AG04450 (cell line): ENCODE measurements at regions not wholly inside any gene's neighbourhood (a gene's known extent, or its start where the extent isn't known, plus 50 kb on each side); places are given as distances from the start of the nearest gene placed in this dataset.

Experiments
- CTCF ChIA-PET: fragments of 300-600, 350-600 bp; formaldehyde crosslinking; extraction: SDS; loops from one replicate; lab custom pipeline; 2022; ENCODE audit warnings: antibody characterized with exemption, inconsistent platforms; lab: Charles Lee
- POLR2A ChIA-PET: fragments of 350-600 bp; formaldehyde crosslinking; extraction: SDS; loops from one replicate; lab custom pipeline; 2021; ENCODE audit warnings: antibody characterized with exemption, inconsistent platforms; lab: Yijun Ruan, JAX
- DNase-seq: peaks from one replicate; pipeline ENCODE4 v3.0.0-alpha.2; 2011; ENCODE audit warnings: low read depth, low spot score
- H3K27ac ChIP-seq: one replicate; pipeline ENCODE4 v1.5.1; 2012; ENCODE audit warnings: low read depth, low read length, control low read depth
- H3K27me3 ChIP-seq: one replicate; pipeline ENCODE4 v1.6.0; 2012; ENCODE audit warnings: low read length; ENCODE audit not compliant: control insufficient read depth, insufficient read depth
- H3K4me3 ChIP-seq: 2 replicates; pipeline ENCODE4 v1.5.1; 2011; ENCODE audit warnings: mild to moderate bottlenecking, low read depth, low read length, control low read depth
- H3K9me3 ChIP-seq: 2 replicates; pipeline ENCODE4 v1.5.1; 2012; ENCODE audit warnings: low read length; ENCODE audit not compliant: control insufficient read depth, insufficient read depth
- TF ChIP-seq, protein P1 (sequence below): IDR thresholded peaks from 2 replicates; pipeline ENCODE4 v1.5.1; 2011; ENCODE audit warnings: low read depth, low read length, control low read depth, inconsistent platforms

DNA sequence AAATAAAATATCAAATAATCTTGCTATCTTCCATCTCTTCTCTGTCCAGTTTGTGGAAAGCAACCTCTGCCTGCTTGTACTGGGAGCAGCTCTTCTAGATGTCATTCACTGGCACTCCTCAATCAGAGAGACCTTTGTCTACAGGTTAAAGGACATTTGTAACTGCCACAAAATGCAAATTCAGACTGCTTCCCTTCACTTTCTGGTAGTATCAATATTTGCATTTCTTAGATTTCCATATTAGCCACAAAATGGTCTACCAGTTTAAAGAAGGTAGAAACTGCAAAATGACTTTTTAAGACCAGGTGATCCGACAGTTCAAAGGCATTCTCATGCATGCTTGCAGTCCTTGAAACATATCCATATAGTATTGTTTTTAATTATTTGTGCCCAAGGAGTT is 51.7 kb upstream of the RCN1 start:
- H3K9me3 ChIP-seq: no peaks in the 10 kb centered on the region
- CTCF ChIA-PET: interaction anchor here (3.7 kb wide), 1 partner anchor 14 kb away, joined by 17 read pairs; no protein-coding TSS in a partner anchor

GRCh38 chr11:32034680-32035079 is 56.2 kb upstream of the RCN1 start:
- Histone ChIP-seq H3K4me3 (no peak overlapping the region), H3K9me3 (no peaks in the 10 kb centered on the region), H3K27me3 (peaks cover 3% of the 10 kb centered on the region), H3K27ac (peak overlapping the region; percentile 80)
- TF ChIP-seq, protein P1, sequence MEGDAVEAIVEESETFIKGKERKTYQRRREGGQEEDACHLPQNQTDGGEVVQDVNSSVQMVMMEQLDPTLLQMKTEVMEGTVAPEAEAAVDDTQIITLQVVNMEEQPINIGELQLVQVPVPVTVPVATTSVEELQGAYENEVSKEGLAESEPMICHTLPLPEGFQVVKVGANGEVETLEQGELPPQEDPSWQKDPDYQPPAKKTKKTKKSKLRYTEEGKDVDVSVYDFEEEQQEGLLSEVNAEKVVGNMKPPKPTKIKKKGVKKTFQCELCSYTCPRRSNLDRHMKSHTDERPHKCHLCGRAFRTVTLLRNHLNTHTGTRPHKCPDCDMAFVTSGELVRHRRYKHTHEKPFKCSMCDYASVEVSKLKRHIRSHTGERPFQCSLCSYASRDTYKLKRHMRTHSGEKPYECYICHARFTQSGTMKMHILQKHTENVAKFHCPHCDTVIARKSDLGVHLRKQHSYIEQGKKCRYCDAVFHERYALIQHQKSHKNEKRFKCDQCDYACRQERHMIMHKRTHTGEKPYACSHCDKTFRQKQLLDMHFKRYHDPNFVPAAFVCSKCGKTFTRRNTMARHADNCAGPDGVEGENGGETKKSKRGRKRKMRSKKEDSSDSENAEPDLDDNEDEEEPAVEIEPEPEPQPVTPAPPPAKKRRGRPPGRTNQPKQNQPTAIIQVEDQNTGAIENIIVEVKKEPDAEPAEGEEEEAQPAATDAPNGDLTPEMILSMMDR: no peak
- ChIA-PET POLR2A (no interaction called here), CTCF (interaction anchor here (0.6 to 4.0 kb wide), 4 partner anchors 18 to 141 kb away, joined by 3 to 17 read pairs (median 8); no protein-coding TSS in a partner anchor)
- no peak for DNase-seq

More for the DNA sequence above, 51.7 kb upstream of the RCN1 start:
- POLR2A ChIA-PET: no interaction called here
- Histone ChIP-seq H3K27me3 (peaks cover 4% of the 10 kb centered on the region), H3K27ac (no peak overlapping the region), H3K4me3 (no peak overlapping the region)
- DNase-seq: no peak
- TF ChIP-seq, protein P1: no peak

DNA sequence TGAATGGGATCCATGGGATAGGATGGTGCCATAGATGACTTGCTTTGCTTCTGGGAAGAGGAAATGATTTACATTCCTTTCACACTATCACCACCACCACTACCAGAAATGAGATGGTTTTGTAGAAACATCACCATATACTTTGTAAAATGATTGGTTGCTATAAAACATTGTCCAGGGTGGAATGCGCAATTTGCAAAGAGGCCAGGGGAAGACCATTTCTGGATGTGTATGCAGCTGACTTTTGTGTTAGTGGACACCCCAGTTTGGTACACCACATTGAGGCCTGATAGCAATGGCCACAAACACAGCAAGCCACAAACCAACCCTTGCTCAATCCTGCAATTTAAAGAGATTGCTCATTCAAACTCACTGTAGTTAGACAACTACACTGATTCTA is 56.7 kb upstream of the RCN1 start:
- peak; percentile 79 for DNase-seq
- H3K9me3 ChIP-seq: no peaks in the 10 kb centered on the region
- H3K27me3 ChIP-seq: no peaks in the 10 kb centered on the region
- ChIA-PET POLR2A (no interaction called here), CTCF (interaction anchor here (0.6 to 3.3 kb wide), 4 partner anchors 19 to 142 kb away, joined by 3 to 13 read pairs (median 4); no protein-coding TSS in a partner anchor)
- H3K4me3 ChIP-seq: no peak overlapping the region
- no peak overlapping the region for H3K27ac ChIP-seq
- TF ChIP-seq, protein P1: no peak

GRCh38 chr11:32033491-32033890 is 57.4 kb upstream of the RCN1 start:
- ChIA-PET POLR2A (no interaction called here), CTCF (interaction anchor here (1.2 to 3.3 kb wide), 4 partner anchors 20 to 142 kb away, joined by 4 to 13 read pairs (median 4); no protein-coding TSS in a partner anchor)
- no peaks in the 10 kb centered on the region for H3K9me3 ChIP-seq
- TF ChIP-seq, protein P1: no peak
- H3K4me3 ChIP-seq: no peak overlapping the region
- no peak overlapping the region for H3K27ac ChIP-seq
- DNase-seq: no peak
- H3K27me3 ChIP-seq: no peaks in the 10 kb centered on the region

- Histone ChIP-seq H3K4me3 (no peak overlapping the region), H3K27me3 (no peaks in the 10 kb centered on the region), H3K27ac (no peak overlapping the region), H3K9me3 (no peaks in the 10 kb centered on the region)
- TF ChIP-seq, protein P1: no peak
- ChIA-PET CTCF (interaction anchor here (1.2 to 3.3 kb wide), 4 partner anchors 20 to 143 kb away, joined by 4 to 13 read pairs (median 4); no protein-coding TSS in a partner anchor), POLR2A (no interaction called here)
- DNase-seq: no peak
Measured at GRCh38 chr11:32033067-32033466, 57.8 kb upstream of the RCN1 start.
